GM19035 (cell line): ENCODE measurements at regions not wholly inside any gene's neighbourhood (a gene's known extent, or its start where the extent isn't known, plus 50 kb on each side); places are given as distances from the start of the nearest gene placed in this dataset.
"Not testable (repeated sequence)": the region's sequence is repeated elsewhere in the genome, so short reads cannot be mapped to it uniquely, and the experiment has no call there.

ENCODE experiments used
- ATAC-seq: cut with Tn5 transposase; IDR thresholded peaks from one replicate; pipeline ENCODE4 v1.9.1; 2021; ENCODE audit not compliant: unreplicated experiment

GRCh38 chr5:12910641-12911040 is 1006.4 kb upstream of the CTNND2 start:
- no peak for ATAC-seq

- ATAC-seq, result no peak
Observed at GRCh38 chr5:12902611-12903010, 998.4 kb upstream of the CTNND2 start.

GRCh38 chr5:12901696-12902095 is 997.5 kb upstream of the CTNND2 start:
- ATAC-seq, result no peak

- ATAC-seq, result no peak
Observed at GRCh38 chr5:12896086-12896485, 991.8 kb upstream of the CTNND2 start.

GRCh38 chr5:12885018-12885417 is 980.8 kb upstream of the CTNND2 start:
- ATAC-seq, result no peak

- ATAC-seq, result no peak
Observed at GRCh38 chr5:12883395-12883794, 979.1 kb upstream of the CTNND2 start.

GRCh38 chr5:12876541-12877298 is 972.5 kb upstream of the CTNND2 start:
- ATAC-seq, result no peak

- ATAC-seq, result no peak
Observed at GRCh38 chr5:12870872-12871539, 966.8 kb upstream of the CTNND2 start.

- no peak for ATAC-seq
Observed at GRCh38 chr5:12865529-12865928, 961.3 kb upstream of the CTNND2 start.

- no peak for ATAC-seq
Observed at GRCh38 chr5:12861886-12862654, 957.8 kb upstream of the CTNND2 start.

GRCh38 chr5:12856105-12856504 is 951.9 kb upstream of the CTNND2 start:
- not testable (repeated sequence) for ATAC-seq

- ATAC-seq, result no peak
Observed at GRCh38 chr5:12854386-12854785, 950.1 kb upstream of the CTNND2 start.

- ATAC-seq, result no peak
Observed at GRCh38 chr5:12851761-12852160, 947.5 kb upstream of the CTNND2 start.

- ATAC-seq, result no peak
Observed at GRCh38 chr5:12848709-12849108, 944.5 kb upstream of the CTNND2 start.

GRCh38 chr5:12845549-12846159 is 941.4 kb upstream of the CTNND2 start:
- no peak for ATAC-seq

GRCh38 chr5:12840972-12841371 is 936.7 kb upstream of the CTNND2 start:
- ATAC-seq, result no peak

GRCh38 chr5:12837592-12837991 is 933.3 kb upstream of the CTNND2 start:
- no peak for ATAC-seq

- no peak for ATAC-seq
Observed at GRCh38 chr5:12825163-12825562, 920.9 kb upstream of the CTNND2 start.

- no peak for ATAC-seq
Observed at GRCh38 chr5:12805165-12805698, 901.0 kb upstream of the CTNND2 start.

- no peak for ATAC-seq
Observed at GRCh38 chr5:12799165-12799564, 894.9 kb upstream of the CTNND2 start.

- no peak for ATAC-seq
Observed at GRCh38 chr5:12795333-12795663, 891.1 kb upstream of the CTNND2 start.
